Neural progenitor cell (in vitro differentiated cells): ENCODE measurements at regions not wholly inside any gene's neighbourhood (a gene's known extent, or its start where the extent isn't known, plus 50 kb on each side); places are given as distances from the start of the nearest gene placed in this dataset.

Experiments used
- EZH2 ChIP-seq: fragments of 200-600 bp; sonication (generic); IDR thresholded peaks from 2 replicates; pipeline ENCODE4 v1.6.1; 2017; ENCODE audit warnings: antibody characterized with exemption, mild to moderate bottlenecking, moderate library complexity
- EZH2phosphoT487 ChIP-seq: fragments of 200-600 bp; sonication (generic); IDR thresholded peaks from 2 replicates; pipeline ENCODE4 v1.6.1; 2017; ENCODE audit warnings: antibody characterized with exemption
- TF ChIP-seq, protein P1 (sequence below): fragments of 200-600 bp; sonication (generic); IDR thresholded peaks from 2 replicates; pipeline ENCODE4 v1.5.1; 2017; ENCODE audit warnings: antibody characterized with exemption, mild to moderate bottlenecking

DNA sequence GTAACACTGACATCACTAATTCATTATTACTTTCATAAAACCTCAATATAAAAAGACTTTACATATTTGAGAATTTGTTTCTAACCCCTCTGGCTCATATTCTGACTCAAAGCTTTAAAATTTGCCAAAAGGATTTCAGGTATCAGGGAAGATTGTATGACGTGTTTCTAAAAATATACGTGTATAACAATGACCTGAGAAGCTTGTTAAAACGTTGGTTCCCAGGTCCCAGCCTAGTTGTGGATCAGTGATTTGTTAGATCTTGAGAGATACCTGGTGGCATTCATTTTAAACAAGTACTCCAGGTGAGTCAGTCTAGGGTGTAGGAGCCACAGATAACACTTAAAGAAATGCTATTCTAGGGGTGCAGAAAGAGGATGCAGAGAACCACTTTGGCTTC is 1096.8 kb upstream of the NXPH2 start:
- TF ChIP-seq, protein P1, sequence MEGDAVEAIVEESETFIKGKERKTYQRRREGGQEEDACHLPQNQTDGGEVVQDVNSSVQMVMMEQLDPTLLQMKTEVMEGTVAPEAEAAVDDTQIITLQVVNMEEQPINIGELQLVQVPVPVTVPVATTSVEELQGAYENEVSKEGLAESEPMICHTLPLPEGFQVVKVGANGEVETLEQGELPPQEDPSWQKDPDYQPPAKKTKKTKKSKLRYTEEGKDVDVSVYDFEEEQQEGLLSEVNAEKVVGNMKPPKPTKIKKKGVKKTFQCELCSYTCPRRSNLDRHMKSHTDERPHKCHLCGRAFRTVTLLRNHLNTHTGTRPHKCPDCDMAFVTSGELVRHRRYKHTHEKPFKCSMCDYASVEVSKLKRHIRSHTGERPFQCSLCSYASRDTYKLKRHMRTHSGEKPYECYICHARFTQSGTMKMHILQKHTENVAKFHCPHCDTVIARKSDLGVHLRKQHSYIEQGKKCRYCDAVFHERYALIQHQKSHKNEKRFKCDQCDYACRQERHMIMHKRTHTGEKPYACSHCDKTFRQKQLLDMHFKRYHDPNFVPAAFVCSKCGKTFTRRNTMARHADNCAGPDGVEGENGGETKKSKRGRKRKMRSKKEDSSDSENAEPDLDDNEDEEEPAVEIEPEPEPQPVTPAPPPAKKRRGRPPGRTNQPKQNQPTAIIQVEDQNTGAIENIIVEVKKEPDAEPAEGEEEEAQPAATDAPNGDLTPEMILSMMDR: no peak
- TF ChIP-seq EZH2: no peak
- TF ChIP-seq EZH2phosphoT487: no peak
